Ishikawa (cell line): ENCODE measurements at regions not wholly inside any gene's neighbourhood (a gene's known extent, or its start where the extent isn't known, plus 50 kb on each side); places are given as distances from the start of the nearest gene placed in this dataset.

Source experiments
- RAD21 ChIP-seq: IDR thresholded peaks from 2 replicates; pipeline ENCODE4 v1.6.1; 2012; ENCODE audit warnings: low read depth
- YY1 ChIP-seq: IDR thresholded peaks from 2 replicates; pipeline ENCODE4 v1.6.1; 2012; ENCODE audit warnings: low read depth

GRCh38 chr4:27790911-27791310, 930.3 kb downstream of the STIM2 start:
- TF ChIP-seq YY1, result no peak
- TF ChIP-seq RAD21, result no peak
